K562 (cell line): ENCODE measurements at regions not wholly inside any gene's neighbourhood (a gene's known extent, or its start where the extent isn't known, plus 50 kb on each side); places are given as distances from the start of the nearest gene placed in this dataset.

Source experiments
- ATAC-seq: fragments of 200-7000 bp; cut with Tn5 transposase; 3 replicates; pipeline ENCODE4 v1.9.1; 2020; ENCODE audit warnings: moderate library complexity
- BruUV-seq: library from RNA; stranded (reverse); fragments of 400-500 nt; replicated peaks from 2 replicates; lab custom pipeline; 2021; lab: Mats Ljungman, UMichigan
- CTCF ChIA-PET: fragments of 300-600 bp; formaldehyde crosslinking; extraction: SDS; loops from one replicate; lab custom pipeline; 2021; ENCODE audit warnings: low intra/inter-chr PET ratio; lab: Yijun Ruan, JAX
- POLR2A ChIA-PET: fragments of 300-600, 350-650 bp; sonication (Branson Sonifier 250); formaldehyde crosslinking; extraction: SDS; loops from one replicate; lab custom pipeline; 2021; ENCODE audit warnings: antibody characterized with exemption, inconsistent platforms; lab: Yijun Ruan, JAX
- DNase-seq, 4 experiments: peaks; one replicate each; pipeline versions ENCODE4 v3.0.0 to v3.0.0-alpha.2; 2011 to 2018; ENCODE audit warnings: low spot score in 3 of 4, mixed read lengths in 3 of 4; ENCODE audit errors: extremely low read depth in 1 of 4
- FAIRE-seq: peaks from 2 replicates; lab custom pipeline; 2011; peaks lifted over from hg19 to GRCh38; lab: Jason Lieb, UNC
- H2AFZ ChIP-seq: 2 replicates; pipeline ENCODE4 v1.6.0; 2011; ENCODE audit warnings: low read depth, low read length, control low read depth, inconsistent platforms
- H3K27ac ChIP-seq: fragments of 200-600 bp; 3 replicates; pipeline ENCODE4 v1.8.0; 2011; ENCODE audit warnings: low read depth, mild to moderate bottlenecking, control low read depth, inconsistent platforms, low read length, moderate library complexity, mixed read lengths; ENCODE audit errors: extremely low read depth
- H3K27me3 ChIP-seq, 2 experiments: fragments of 300-600 bp in 1 of 2; 2 replicates in 1 of 2; 3 replicates in 1 of 2; pipeline versions ENCODE4 v1.6.0 to v1.8.0; 2011; ENCODE audit warnings: inconsistent platforms in 2 of 2, low read length in 2 of 2, mild to moderate bottlenecking in 1 of 2, mixed read lengths in 1 of 2, moderate library complexity in 1 of 2; ENCODE audit not compliant: control insufficient read depth in 2 of 2, insufficient read depth in 2 of 2
- H3K36me3 ChIP-seq: fragments of 300-600 bp; 3 replicates; pipeline ENCODE4 v1.8.0; 2011; ENCODE audit warnings: mild to moderate bottlenecking, low read length, inconsistent platforms; ENCODE audit not compliant: control insufficient read depth, insufficient read depth
- H3K4me1 ChIP-seq, 2 experiments: fragments of 200-600 bp in 1 of 2; replicated peaks in 1 of 2; 2 replicates in 1 of 2; 3 replicates in 1 of 2; pipeline versions ENCODE4 v1.5.1 to v1.8.0; 2011; ENCODE audit warnings: inconsistent platforms in 2 of 2, low read length in 2 of 2, mild to moderate bottlenecking in 1 of 2, mixed read lengths in 1 of 2, moderate library complexity in 1 of 2; ENCODE audit not compliant: control insufficient read depth in 2 of 2, insufficient read depth in 2 of 2
- H3K4me2 ChIP-seq: 2 replicates; pipeline ENCODE4 v1.6.1; 2011; ENCODE audit warnings: low read length, control low read depth, inconsistent platforms, mixed read lengths; ENCODE audit not compliant: insufficient read depth
- H3K4me3 ChIP-seq: fragments of 200-600 bp; sonication (generic), shearing (Covaris generic); 2 replicates; pipeline ENCODE4 v1.5.1; 2016; ENCODE audit warnings: control low read depth, inconsistent platforms
- H3K79me2 ChIP-seq: fragments of 200-600 bp; 3 replicates; pipeline ENCODE4 v1.8.0; 2011; ENCODE audit warnings: low read length, inconsistent platforms; ENCODE audit not compliant: control insufficient read depth, insufficient read depth
- H3K9ac ChIP-seq, 2 experiments: 2 replicates each; pipeline versions ENCODE4 v1.6.0 to v1.6.1; 2011; ENCODE audit warnings: low read depth in 2 of 2, low read length in 2 of 2, control low read depth in 1 of 2, inconsistent platforms in 1 of 2, mild to moderate bottlenecking in 1 of 2, mixed read lengths in 1 of 2; ENCODE audit not compliant: insufficient read depth in 1 of 2
- H3K9me1 ChIP-seq: one replicate; pipeline ENCODE4 v1.6.0; 2011; ENCODE audit warnings: inconsistent platforms, mild to moderate bottlenecking, low read length, moderate library complexity; ENCODE audit not compliant: control insufficient read depth, insufficient read depth
- H3K9me3 ChIP-seq: replicated peaks from 2 replicates; pipeline ENCODE4 v1.5.1; 2011; ENCODE audit warnings: low read depth, low read length, inconsistent platforms; ENCODE audit not compliant: control insufficient read depth, insufficient read depth
- H4K20me1 ChIP-seq: replicated peaks from 2 replicates; pipeline ENCODE4 v1.6.1; 2011; ENCODE audit warnings: low read length, inconsistent platforms, mixed read lengths; ENCODE audit not compliant: control insufficient read depth, insufficient read depth
- CBX2 ChIP-seq: fragments of 200-600 bp; sonication (generic); IDR thresholded peaks from one replicate; pipeline ENCODE4 v1.6.1; 2012; ENCODE audit warnings: mild to moderate bottlenecking, low read length, inconsistent platforms; ENCODE audit not compliant: insufficient read depth, poor library complexity, severe bottlenecking
- COPS2 ChIP-seq: fragments of 450-650 bp; conservative IDR thresholded peaks from 2 replicates; pipeline ENCODE4 v1.6.1; 2016; ENCODE audit warnings: mild to moderate bottlenecking, moderate library complexity
- NR0B1 ChIP-seq: fragments of 450-650 bp; IDR thresholded peaks from one replicate; pipeline ENCODE4 v1.6.1; 2018; ENCODE audit warnings: mild to moderate bottlenecking, moderate library complexity; ENCODE audit not compliant: partially characterized antibody
- SIRT6 ChIP-seq: IDR thresholded peaks from one replicate; pipeline ENCODE4 v1.6.1; 2012; ENCODE audit warnings: low read depth, mild to moderate bottlenecking, control low read depth, inconsistent platforms, low read length, moderate library complexity
- SRSF9 ChIP-seq: fragments of 200-400 bp; formaldehyde crosslinking; IDR thresholded peaks from 2 replicates; pipeline ENCODE4 v1.6.1; 2017; ENCODE audit warnings: low read depth, low read length, borderline replicate concordance
- YY1 ChIP-seq, 3 experiments: IDR thresholded peaks; 2 replicates each; pipeline ENCODE4 v1.6.1; 2011; ENCODE audit warnings: low read length in 2 of 3, mild to moderate bottlenecking in 2 of 3, moderate library complexity in 2 of 3, borderline replicate concordance in 1 of 3, control low read depth in 1 of 3, low read depth in 1 of 3; ENCODE audit not compliant: insufficient read depth in 3 of 3, insufficient replicate concordance in 2 of 3, control insufficient read depth in 1 of 3, insufficient read length in 1 of 3; ENCODE audit errors: extremely low read depth in 1 of 3
- ZNF584 ChIP-seq: fragments of 200-800 bp; sonication (Bioruptor generic); IDR thresholded peaks from 2 replicates; pipeline ENCODE4 v1.6.1; 2016; ENCODE audit warnings: low read depth, mild to moderate bottlenecking, missing genetic modification characterization, missing compliant biosample characterization
- ZNF639 ChIP-seq, 2 experiments: fragments of 200-800 bp in 1 of 2; sonication (Bioruptor generic) in 1 of 2; sonication (generic) in 1 of 2; formaldehyde crosslinking in 1 of 2; IDR thresholded peaks in 1 of 2; conservative IDR thresholded peaks in 1 of 2; 2 replicates each; pipeline versions ENCODE4 v1.5.0 to v1.6.1; 2016 to 2020; ENCODE audit warnings: missing compliant biosample characterization in 1 of 2, missing genetic modification characterization in 1 of 2, missing genetic modification reagents in 1 of 2
- WGBS: fragments of 100-300 bp; shearing (Covaris generic); methylation state at CpG from one replicate; pipeline ENCODE4 v1.1.6; 2016; ENCODE audit warnings: low coverage, mixed read lengths; ENCODE audit not compliant: insufficient coverage; ENCODE audit errors: missing lambda C conversion rate; 5-methylcytosine and 5-hydroxymethylcytosine counted together
- in situ Hi-C: fragments of 300-500 bp; cut with MboI; formaldehyde crosslinking; loops from 4 replicates; pipeline ENCODE4 v1.15.0; 2018; ENCODE audit warnings: inconsistent platforms, mixed read lengths
- intact Hi-C: fragments of 100-400 bp; cut with micrococcal nuclease; formaldehyde crosslinking; loops from 2 replicates; pipeline ENCODE4 v1.14.2; 2022
- TF ChIP-seq, protein P1 (sequence below): fragments of 200-800 bp; sonication (Bioruptor generic); IDR thresholded peaks from 2 replicates; pipeline ENCODE4 v1.6.1; 2017; ENCODE audit warnings: missing genetic modification characterization, missing compliant biosample characterization

GRCh38 chr3:86867982-86868381 lies 123.0 kb downstream of the VGLL3 start:
- TF ChIP-seq ZNF639 (CRISPR knock-in tag; conservative IDR thresholded peaks at IDR 0.05 in 1 of 2, IDR thresholded peaks at IDR 0.05 in 1 of 2) (no peak), SIRT6 (no peak), NR0B1 (no peak), COPS2 (no peak), CBX2 (no peak), YY1 (IDR thresholded peaks at IDR 0.05; ENCODE audit: borderline replicate concordance in 1 of 3, control insufficient read depth in 1 of 3, extremely low read depth in 1 of 3, insufficient read depth in 3 of 3, insufficient read length in 1 of 3, insufficient replicate concordance in 2 of 3, low read depth in 1 of 3, low read length in 2 of 3) (no peak), SRSF9 (no peak), ZNF584 (CRISPR knock-in tag) (no peak)
- TF ChIP-seq, protein P1, sequence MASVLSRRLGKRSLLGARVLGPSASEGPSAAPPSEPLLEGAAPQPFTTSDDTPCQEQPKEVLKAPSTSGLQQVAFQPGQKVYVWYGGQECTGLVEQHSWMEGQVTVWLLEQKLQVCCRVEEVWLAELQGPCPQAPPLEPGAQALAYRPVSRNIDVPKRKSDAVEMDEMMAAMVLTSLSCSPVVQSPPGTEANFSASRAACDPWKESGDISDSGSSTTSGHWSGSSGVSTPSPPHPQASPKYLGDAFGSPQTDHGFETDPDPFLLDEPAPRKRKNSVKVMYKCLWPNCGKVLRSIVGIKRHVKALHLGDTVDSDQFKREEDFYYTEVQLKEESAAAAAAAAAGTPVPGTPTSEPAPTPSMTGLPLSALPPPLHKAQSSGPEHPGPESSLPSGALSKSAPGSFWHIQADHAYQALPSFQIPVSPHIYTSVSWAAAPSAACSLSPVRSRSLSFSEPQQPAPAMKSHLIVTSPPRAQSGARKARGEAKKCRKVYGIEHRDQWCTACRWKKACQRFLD (CRISPR knock-in tag), result no peak
- Histone ChIP-seq H3K36me3 (no peaks in the 10 kb centered on the region), H3K27me3 (no peaks in the 10 kb centered on the region), H3K9me3 (no peaks in the 10 kb centered on the region), H3K4me3 (no peak overlapping the region), H2AFZ (no peak overlapping the region), H3K9me1 (no peaks in the 10 kb centered on the region), H3K27ac (no peak overlapping the region), H3K9ac (no peak overlapping the region), H3K79me2 (no peaks in the 10 kb centered on the region), H4K20me1 (no peaks in the 10 kb centered on the region), H3K4me1 (no peaks in the 10 kb centered on the region), H3K4me2 (no peak overlapping the region)
- ChIA-PET CTCF (no interaction called here), POLR2A (no interaction called here)
- FAIRE-seq, result no peak
- in situ Hi-C loops, result no loop called here
- no peak for DNase-seq
- WGBS, result 5% methylated on average over 2 of the region's 2 CpGs
- intact Hi-C loops, result no loop called here
- ATAC-seq, result no peak
- no TSS peak for BruUV-seq
